K562 (cell line): ENCODE measurements at regions not wholly inside any gene's neighbourhood (a gene's known extent, or its start where the extent isn't known, plus 50 kb on each side); places are given as distances from the start of the nearest gene placed in this dataset.

Experiments used
- ATAC-seq: fragments of 200-7000 bp; cut with Tn5 transposase; 3 replicates; pipeline ENCODE4 v1.9.1; 2020; ENCODE audit warnings: moderate library complexity
- BruUV-seq: library from RNA; stranded (reverse); fragments of 400-500 nt; replicated peaks from 2 replicates; lab custom pipeline; 2021; lab: Mats Ljungman, UMichigan
- CTCF ChIA-PET: fragments of 300-600 bp; formaldehyde crosslinking; extraction: SDS; loops from one replicate; lab custom pipeline; 2021; ENCODE audit warnings: low intra/inter-chr PET ratio; lab: Yijun Ruan, JAX
- POLR2A ChIA-PET: fragments of 300-600, 350-650 bp; sonication (Branson Sonifier 250); formaldehyde crosslinking; extraction: SDS; loops from one replicate; lab custom pipeline; 2021; ENCODE audit warnings: antibody characterized with exemption, inconsistent platforms; lab: Yijun Ruan, JAX
- DNase-seq, 4 experiments: peaks; one replicate each; pipeline versions ENCODE4 v3.0.0 to v3.0.0-alpha.2; 2011 to 2018; ENCODE audit warnings: low spot score in 3 of 4, mixed read lengths in 3 of 4; ENCODE audit errors: extremely low read depth in 1 of 4
- FAIRE-seq: peaks from 2 replicates; lab custom pipeline; 2011; peaks lifted over from hg19 to GRCh38; lab: Jason Lieb, UNC
- H2AFZ ChIP-seq: 2 replicates; pipeline ENCODE4 v1.6.0; 2011; ENCODE audit warnings: low read depth, low read length, control low read depth, inconsistent platforms
- H3K27ac ChIP-seq: fragments of 200-600 bp; 3 replicates; pipeline ENCODE4 v1.8.0; 2011; ENCODE audit warnings: low read depth, mild to moderate bottlenecking, control low read depth, inconsistent platforms, low read length, moderate library complexity, mixed read lengths; ENCODE audit errors: extremely low read depth
- H3K27me3 ChIP-seq, 2 experiments: fragments of 300-600 bp in 1 of 2; 2 replicates in 1 of 2; 3 replicates in 1 of 2; pipeline versions ENCODE4 v1.6.0 to v1.8.0; 2011; ENCODE audit warnings: inconsistent platforms in 2 of 2, low read length in 2 of 2, mild to moderate bottlenecking in 1 of 2, mixed read lengths in 1 of 2, moderate library complexity in 1 of 2; ENCODE audit not compliant: control insufficient read depth in 2 of 2, insufficient read depth in 2 of 2
- H3K36me3 ChIP-seq: fragments of 300-600 bp; 3 replicates; pipeline ENCODE4 v1.8.0; 2011; ENCODE audit warnings: mild to moderate bottlenecking, low read length, inconsistent platforms; ENCODE audit not compliant: control insufficient read depth, insufficient read depth
- H3K4me1 ChIP-seq, 2 experiments: fragments of 200-600 bp in 1 of 2; replicated peaks in 1 of 2; 2 replicates in 1 of 2; 3 replicates in 1 of 2; pipeline versions ENCODE4 v1.5.1 to v1.8.0; 2011; ENCODE audit warnings: inconsistent platforms in 2 of 2, low read length in 2 of 2, mild to moderate bottlenecking in 1 of 2, mixed read lengths in 1 of 2, moderate library complexity in 1 of 2; ENCODE audit not compliant: control insufficient read depth in 2 of 2, insufficient read depth in 2 of 2
- H3K4me2 ChIP-seq: 2 replicates; pipeline ENCODE4 v1.6.1; 2011; ENCODE audit warnings: low read length, control low read depth, inconsistent platforms, mixed read lengths; ENCODE audit not compliant: insufficient read depth
- H3K4me3 ChIP-seq: fragments of 200-600 bp; sonication (generic), shearing (Covaris generic); 2 replicates; pipeline ENCODE4 v1.5.1; 2016; ENCODE audit warnings: control low read depth, inconsistent platforms
- H3K79me2 ChIP-seq: fragments of 200-600 bp; 3 replicates; pipeline ENCODE4 v1.8.0; 2011; ENCODE audit warnings: low read length, inconsistent platforms; ENCODE audit not compliant: control insufficient read depth, insufficient read depth
- H3K9ac ChIP-seq, 2 experiments: 2 replicates each; pipeline versions ENCODE4 v1.6.0 to v1.6.1; 2011; ENCODE audit warnings: low read depth in 2 of 2, low read length in 2 of 2, control low read depth in 1 of 2, inconsistent platforms in 1 of 2, mild to moderate bottlenecking in 1 of 2, mixed read lengths in 1 of 2; ENCODE audit not compliant: insufficient read depth in 1 of 2
- H3K9me1 ChIP-seq: one replicate; pipeline ENCODE4 v1.6.0; 2011; ENCODE audit warnings: inconsistent platforms, mild to moderate bottlenecking, low read length, moderate library complexity; ENCODE audit not compliant: control insufficient read depth, insufficient read depth
- H3K9me3 ChIP-seq: replicated peaks from 2 replicates; pipeline ENCODE4 v1.5.1; 2011; ENCODE audit warnings: low read depth, low read length, inconsistent platforms; ENCODE audit not compliant: control insufficient read depth, insufficient read depth
- H4K20me1 ChIP-seq: replicated peaks from 2 replicates; pipeline ENCODE4 v1.6.1; 2011; ENCODE audit warnings: low read length, inconsistent platforms, mixed read lengths; ENCODE audit not compliant: control insufficient read depth, insufficient read depth
- CTBP1 ChIP-seq: fragments of 450-650 bp; IDR thresholded peaks from 2 replicates; pipeline ENCODE4 v1.6.1; 2016; ENCODE audit warnings: borderline replicate concordance
- DPF2 ChIP-seq: fragments of 450-650 bp; IDR thresholded peaks from 2 replicates; pipeline ENCODE4 v1.6.1; 2016
- FOSL1 ChIP-seq: fragments of 200-800 bp; sonication (Bioruptor generic); conservative IDR thresholded peaks from 2 replicates; pipeline ENCODE4 v1.6.1; 2016; ENCODE audit warnings: missing genetic modification characterization, missing compliant biosample characterization
- HNRNPK ChIP-seq: fragments of 200-400 bp; formaldehyde crosslinking; IDR thresholded peaks from one replicate; pipeline ENCODE4 v1.6.1; 2018; ENCODE audit warnings: mild to moderate bottlenecking, low read depth, low read length; ENCODE audit not compliant: poor library complexity, severe bottlenecking
- MIER1 ChIP-seq: fragments of 450-650 bp; IDR thresholded peaks from 2 replicates; pipeline ENCODE4 v1.6.1; 2016; ENCODE audit warnings: antibody characterized with exemption, mild to moderate bottlenecking, low read depth
- PBX2 ChIP-seq, 2 experiments: IDR thresholded peaks in 1 of 2; conservative IDR thresholded peaks in 1 of 2; 2 replicates each; pipeline ENCODE4 v1.6.1; 2016; ENCODE audit warnings: low read depth in 2 of 2, mild to moderate bottlenecking in 1 of 2, missing compliant biosample characterization in 1 of 2, missing genetic modification characterization in 1 of 2, moderate library complexity in 1 of 2
- SAFB2 ChIP-seq: fragments of 200-400 bp; formaldehyde crosslinking; IDR thresholded peaks from 2 replicates; pipeline ENCODE4 v1.6.1; 2018; ENCODE audit warnings: borderline replicate concordance, low read length, low read depth, moderate library complexity; ENCODE audit not compliant: severe bottlenecking
- SLC30A9 ChIP-seq: fragments of 250-450 bp; sonication (Bioruptor Pico); IDR thresholded peaks from 2 replicates; pipeline ENCODE4 v1.8.0; 2022; ENCODE audit warnings: mild to moderate bottlenecking, moderate library complexity
- ZBTB7A ChIP-seq: IDR thresholded peaks from 2 replicates; pipeline ENCODE4 v1.6.1; 2011; ENCODE audit warnings: low read depth, mild to moderate bottlenecking, low read length, moderate library complexity, borderline replicate concordance; ENCODE audit not compliant: control insufficient read depth
- ZFPM2 ChIP-seq: fragments of 250-450 bp; sonication (Bioruptor Pico); IDR thresholded peaks from 2 replicates; pipeline ENCODE4 v1.5.1; 2022; ENCODE audit warnings: mild to moderate bottlenecking
- ZNF133 ChIP-seq: fragments of 250-450 bp; sonication (Bioruptor Pico); IDR thresholded peaks from 2 replicates; pipeline ENCODE4 v1.4.0; 2020; ENCODE audit warnings: mild to moderate bottlenecking
- ZNF212 ChIP-seq: fragments of 450-650 bp; formaldehyde crosslinking; IDR thresholded peaks from 2 replicates; pipeline ENCODE4 v1.4.0; 2020; ENCODE audit warnings: mild to moderate bottlenecking
- ZNF263 ChIP-seq: sonication (generic); formaldehyde crosslinking; IDR thresholded peaks from 2 replicates; pipeline ENCODE4 v1.8.0; 2022; ENCODE audit warnings: mild to moderate bottlenecking, missing genetic modification reagents, borderline replicate concordance
- ZNF282 ChIP-seq: sonication (generic); formaldehyde crosslinking; IDR thresholded peaks from 2 replicates; pipeline ENCODE4 v1.8.1; 2023; ENCODE audit warnings: missing genetic modification reagents
- ZNF696 ChIP-seq: fragments of 250-450 bp; sonication (Bioruptor Pico); conservative IDR thresholded peaks from 2 replicates; pipeline ENCODE4 v1.4.0; 2020; ENCODE audit warnings: mild to moderate bottlenecking, moderate library complexity
- ZNF699 ChIP-seq: fragments of 250-450 bp; sonication (Bioruptor Pico); IDR thresholded peaks from 2 replicates; pipeline ENCODE4 v1.8.0; 2021; ENCODE audit warnings: mild to moderate bottlenecking, moderate library complexity; ENCODE audit not compliant: insufficient replicate concordance
- ZNF77 ChIP-seq: fragments of 250-450 bp; sonication (Bioruptor Pico); IDR thresholded peaks from 2 replicates; pipeline ENCODE4 v1.5.0; 2020
- WGBS: fragments of 100-300 bp; shearing (Covaris generic); methylation state at CpG from one replicate; pipeline ENCODE4 v1.1.6; 2016; ENCODE audit warnings: low coverage, mixed read lengths; ENCODE audit not compliant: insufficient coverage; ENCODE audit errors: missing lambda C conversion rate; 5-methylcytosine and 5-hydroxymethylcytosine counted together
- in situ Hi-C: fragments of 300-500 bp; cut with MboI; formaldehyde crosslinking; loops from 4 replicates; pipeline ENCODE4 v1.15.0; 2018; ENCODE audit warnings: inconsistent platforms, mixed read lengths
- intact Hi-C: fragments of 100-400 bp; cut with micrococcal nuclease; formaldehyde crosslinking; loops from 2 replicates; pipeline ENCODE4 v1.14.2; 2022
- TF ChIP-seq, protein P1 (sequence below): sonication (generic); formaldehyde crosslinking; IDR thresholded peaks from 2 replicates; pipeline ENCODE4 v1.8.0; 2022; ENCODE audit warnings: mild to moderate bottlenecking, low read depth, missing genetic modification reagents

DNA sequence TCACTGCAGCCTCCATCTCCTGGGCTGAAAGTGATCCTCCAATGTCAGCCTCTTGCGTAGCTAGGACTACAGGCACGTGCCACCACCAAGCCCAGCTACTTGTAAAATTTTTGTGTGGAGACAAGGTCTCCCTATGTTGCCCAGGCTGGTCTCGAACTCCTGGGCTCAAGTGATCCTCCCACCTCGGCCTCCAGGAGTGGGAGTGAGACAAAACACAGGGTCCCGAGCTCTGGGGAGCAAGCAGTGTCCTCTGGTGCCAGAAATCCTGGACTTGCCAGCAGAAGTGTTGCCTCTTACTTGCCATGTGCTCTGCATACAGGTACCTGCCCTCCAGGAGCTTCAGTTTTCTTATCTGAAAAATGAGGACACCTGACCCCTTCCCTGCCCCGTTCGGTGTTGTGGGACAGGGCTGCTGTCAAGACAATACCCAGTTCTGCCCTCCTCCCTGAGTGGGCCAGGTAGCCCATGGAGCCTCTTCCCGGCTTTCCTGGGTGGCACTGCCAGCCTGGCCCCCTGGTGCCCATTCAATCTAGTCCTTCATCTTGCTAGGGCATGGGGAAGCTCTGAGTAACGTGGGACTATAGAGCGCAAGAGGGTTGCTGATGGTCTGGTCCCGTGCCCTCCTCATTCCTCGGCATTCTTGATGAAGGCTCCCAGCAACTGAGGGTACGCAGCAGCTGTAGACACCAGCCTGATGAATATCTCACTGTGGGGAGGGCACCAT is 164.6 kb downstream of the GOLGA6L4 start:
- in situ Hi-C loops: loop anchor here (25.0 kb wide), 1 partner anchor 138 kb away; no protein-coding TSS in a partner anchor
- Histone ChIP-seq H3K27me3 (no peaks in the 10 kb centered on the region), H3K9me3 (no peaks in the 10 kb centered on the region), H3K9ac (no peak overlapping the region), H2AFZ (no peak overlapping the region), H3K79me2 (no peaks in the 10 kb centered on the region), H3K36me3 (no peaks in the 10 kb centered on the region), H3K4me2 (no peak overlapping the region), H3K27ac (no peak overlapping the region), H3K4me3 (no peak overlapping the region), H4K20me1 (no peaks in the 10 kb centered on the region), H3K9me1 (no peaks in the 10 kb centered on the region), H3K4me1 (peaks cover 0 to 10% of the 10 kb centered on the region in 2 experiments; a peak in 2 of 5 replicates)
- WGBS: 21% methylated on average over 13 of the region's 13 CpGs
- no TSS peak for BruUV-seq
- CTCF ChIA-PET: no interaction called here
- TF ChIP-seq ZNF263 (CRISPR knock-in tag) (no peak), ZNF133 (CRISPR knock-in tag) (no peak), FOSL1 (tag) (no peak), ZNF696 (CRISPR knock-in tag) (no peak), SLC30A9 (CRISPR knock-in tag) (no peak), CTBP1 (no peak), ZBTB7A (no peak), ZNF212 (CRISPR knock-in tag) (no peak), SAFB2 (no peak), MIER1 (no peak), ZNF699 (CRISPR knock-in tag) (no peak), PBX2 (CRISPR knock-in tag; IDR thresholded peaks at IDR 0.05; ENCODE audit: low read depth) (no peak), PBX2 (tag; conservative IDR thresholded peaks at IDR 0.05; ENCODE audit: low read depth) (no peak), ZNF282 (CRISPR knock-in tag) (no peak), DPF2 (no peak), HNRNPK (no peak), ZFPM2 (no peak), ZNF77 (CRISPR knock-in tag) (no peak)
- TF ChIP-seq, protein P1, sequence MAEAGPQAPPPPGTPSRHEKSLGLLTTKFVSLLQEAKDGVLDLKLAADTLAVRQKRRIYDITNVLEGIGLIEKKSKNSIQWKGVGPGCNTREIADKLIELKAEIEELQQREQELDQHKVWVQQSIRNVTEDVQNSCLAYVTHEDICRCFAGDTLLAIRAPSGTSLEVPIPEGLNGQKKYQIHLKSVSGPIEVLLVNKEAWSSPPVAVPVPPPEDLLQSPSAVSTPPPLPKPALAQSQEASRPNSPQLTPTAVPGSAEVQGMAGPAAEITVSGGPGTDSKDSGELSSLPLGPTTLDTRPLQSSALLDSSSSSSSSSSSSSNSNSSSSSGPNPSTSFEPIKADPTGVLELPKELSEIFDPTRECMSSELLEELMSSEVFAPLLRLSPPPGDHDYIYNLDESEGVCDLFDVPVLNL (CRISPR knock-in tag): no peak
- no peak for FAIRE-seq
- no peak for DNase-seq
- intact Hi-C loops: no loop called here
- no peak for ATAC-seq
- POLR2A ChIA-PET: no interaction called here
